ENCODE measurements at regions not wholly inside any gene's neighbourhood (a gene's known extent, or its start where the extent isn't known, plus 50 kb on each side); places are given as distances from the start of the nearest gene placed in this dataset.
"Not testable (repeated sequence)": the region's sequence is repeated elsewhere in the genome, so short reads cannot be mapped to it uniquely, and the experiment has no call there.

GRCh38 chr6:28626386-28626785 is 100.7 kb downstream of the GPX5 start:
- DNase-seq, result not testable (repeated sequence)

GRCh38 chr6:28632326-28632851 is 106.7 kb downstream of the GPX5 start:
- no peak for DNase-seq

- no peak for DNase-seq
These were observed 107.9 kb downstream of the GPX5 start for GRCh38 chr6:28633445-28634215.

GRCh38 chr6:28634411-28634760 is 108.7 kb downstream of the GPX5 start:
- no peak for DNase-seq

GRCh38 chr6:28634761-28635546 is 109.3 kb downstream of the GPX5 start:
- DNase-seq, result no peak

GRCh38 chr6:28635547-28636158 is 110.0 kb downstream of the GPX5 start:
- DNase-seq, result no peak

GRCh38 chr6:28638787-28639430 is 113.2 kb downstream of the GPX5 start:
- no peak for DNase-seq

GRCh38 chr6:28639445-28640290 is 114.0 kb downstream of the GPX5 start:
- DNase-seq, result not testable (repeated sequence)

GRCh38 chr6:28643017-28643740 is 117.5 kb downstream of the GPX5 start:
- DNase-seq, result peak; percentile 27

- no peak for DNase-seq
These were observed 121.0 kb downstream of the GPX5 start for GRCh38 chr6:28646650-28647049.

- DNase-seq, result peak; percentile 36
These were observed 122.6 kb downstream of the GPX5 start for GRCh38 chr6:28648035-28648877.

- DNase-seq, result no peak
These were observed 123.2 kb downstream of the GPX5 start for GRCh38 chr6:28648878-28649375.

- DNase-seq, result no peak
These were observed 125.5 kb downstream of the GPX5 start for GRCh38 chr6:28651161-28651560.

- DNase-seq, result no peak
These were observed 128.2 kb downstream of the GPX5 start for GRCh38 chr6:28653876-28654275.

- no peak for DNase-seq
These were observed 129.5 kb downstream of the GPX5 start for GRCh38 chr6:28655164-28655563.

GRCh38 chr6:28656715-28657114 is 131.0 kb downstream of the GPX5 start:
- DNase-seq, result no peak

- DNase-seq, result no peak
These were observed 131.7 kb downstream of the GPX5 start for GRCh38 chr6:28657381-28657768.

- DNase-seq, result peak; percentile 56
These were observed 132.2 kb downstream of the GPX5 start for GRCh38 chr6:28657769-28658465.

GRCh38 chr6:28658475-28659249 is 133.0 kb downstream of the GPX5 start:
- no peak for DNase-seq

Measured in activated naive CD4-positive, alpha-beta T cell treated with Interleukin-2 at 50 U/mL for 16 hours (primary cell).